Pancreas (tissue), 10 donors: ENCODE measurements at regions not wholly inside any gene's neighbourhood (a gene's known extent, or its start where the extent isn't known, plus 50 kb on each side); places are given as distances from the start of the nearest gene placed in this dataset.

Experiments
- ATAC-seq, 4 donors: fragments of 200-7000 bp; cut with Tn5 transposase; one replicate each; pipeline versions ENCODE4 v1.8.0 to v1.9.1; 2020; ENCODE audit warnings: mild to moderate bottlenecking in 4 of 4, moderate library complexity in 4 of 4
- DNase-seq, 6 donors: peaks; one replicate each; pipeline ENCODE4 v3.0.0-alpha.2; 2020
- FAIRE-seq: peaks from 2 replicates; lab custom pipeline; 2012; peaks lifted over from hg19 to GRCh38; lab: Jason Lieb, UNC
- H3K27ac ChIP-seq, 4 donors: fragments of 200-600 bp; sonication (generic); 1 replicate in 3 of 4; 2 replicates in 1 of 4; pipeline versions ENCODE4 v1.5.0 to v1.8.0; 2020
- H3K27me3 ChIP-seq, 4 donors: fragments of 200-600 bp; one replicate each; pipeline ENCODE4 v1.8.0; 2021
- H3K36me3 ChIP-seq, 3 donors: fragments of 200-600 bp; sonication (generic) in 1 of 3; one replicate each; pipeline versions ENCODE4 v1.5.0 to v1.8.0; 2020 to 2021
- H3K4me1 ChIP-seq, 3 donors: fragments of 200-600 bp; one replicate each; pipeline ENCODE4 v1.8.0; 2021
- H3K4me3 ChIP-seq, 4 donors: fragments of 200-600 bp; sonication (generic) in 2 of 4; one replicate each; pipeline versions ENCODE4 v1.5.0 to v1.8.0; 2020 to 2021
- H3K9me3 ChIP-seq, 4 donors: fragments of 200-600 bp; one replicate each; pipeline ENCODE4 v1.8.0; 2021
- WGBS, 2 donors: extraction: QIAGEN DNeasy Blood & Tissue Kit; methylation state at CpG; one replicate each; pipeline ENCODE4 v1.1.7; 2013; 5-methylcytosine and 5-hydroxymethylcytosine counted together
- intact Hi-C, 3 donors: fragments of 100-400 bp; cut with DNase I; formaldehyde crosslinking; loops; one replicate each; pipeline versions ENCODE4 v1.11.1 to v1.14.2; 2022
- TF ChIP-seq, protein P1 (sequence below), 4 donors: fragments of 200-600 bp; sonication (generic) in 3 of 4; IDR thresholded peaks; one replicate each; pipeline versions ENCODE4 v1.5.0 to v1.8.0; 2021; ENCODE audit warnings: antibody characterized with exemption in 4 of 4
- donor health status: healthy with polysubstance abuse.
- donor health status: DM: no; HTN: no; CAD: no; lungs with moderate emphysema.
- donor health status: DM: no; HTN: no; CAD: no.
- donor health status: control.
- donor health status: control.
- donor health status: Bipolar disorder and iron deficiency.
- donor health status: DM: yes; HTN: yes; CAD: no.
- donor health status: DM: no; HTN: no; CAD: no.
- donor health status: DM: no; HTN: no; CAD: no.
- donor health status: DM: yes; HTN: yes; CAD: no.

DNA sequence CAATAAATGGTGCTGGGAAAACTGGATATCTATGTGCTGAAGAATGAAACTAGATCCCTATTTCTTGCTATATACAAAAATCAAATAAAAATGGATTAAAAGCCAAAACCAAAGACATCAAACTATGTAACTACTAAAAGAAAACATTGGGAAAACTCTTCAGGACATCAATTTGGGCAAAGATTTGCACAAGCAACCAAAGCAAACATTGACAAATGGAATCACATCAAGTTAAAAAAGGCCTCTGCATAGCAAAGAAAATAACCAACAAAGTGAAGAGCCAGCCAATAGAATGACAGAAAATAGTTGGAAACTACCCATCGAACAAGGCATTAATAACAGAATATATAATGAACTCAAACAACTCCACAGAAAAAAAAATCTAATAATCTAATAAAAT, 1495.3 kb downstream of the SI start:
- WGBS, 2 donors = 52 to 84% methylated on average over 1 of the region's 1 CpG
- no peak for DNase-seq
- no peak for FAIRE-seq
- no peaks in the 10 kb centered on the region for H3K9me3 ChIP-seq
- no peaks in the 10 kb centered on the region for H3K4me1 ChIP-seq
- no peak overlapping the region for H3K4me3 ChIP-seq
- H3K36me3 ChIP-seq = no peaks in the 10 kb centered on the region
- no peak for ATAC-seq
- H3K27ac ChIP-seq = no peak overlapping the region
- TF ChIP-seq, protein P1, sequence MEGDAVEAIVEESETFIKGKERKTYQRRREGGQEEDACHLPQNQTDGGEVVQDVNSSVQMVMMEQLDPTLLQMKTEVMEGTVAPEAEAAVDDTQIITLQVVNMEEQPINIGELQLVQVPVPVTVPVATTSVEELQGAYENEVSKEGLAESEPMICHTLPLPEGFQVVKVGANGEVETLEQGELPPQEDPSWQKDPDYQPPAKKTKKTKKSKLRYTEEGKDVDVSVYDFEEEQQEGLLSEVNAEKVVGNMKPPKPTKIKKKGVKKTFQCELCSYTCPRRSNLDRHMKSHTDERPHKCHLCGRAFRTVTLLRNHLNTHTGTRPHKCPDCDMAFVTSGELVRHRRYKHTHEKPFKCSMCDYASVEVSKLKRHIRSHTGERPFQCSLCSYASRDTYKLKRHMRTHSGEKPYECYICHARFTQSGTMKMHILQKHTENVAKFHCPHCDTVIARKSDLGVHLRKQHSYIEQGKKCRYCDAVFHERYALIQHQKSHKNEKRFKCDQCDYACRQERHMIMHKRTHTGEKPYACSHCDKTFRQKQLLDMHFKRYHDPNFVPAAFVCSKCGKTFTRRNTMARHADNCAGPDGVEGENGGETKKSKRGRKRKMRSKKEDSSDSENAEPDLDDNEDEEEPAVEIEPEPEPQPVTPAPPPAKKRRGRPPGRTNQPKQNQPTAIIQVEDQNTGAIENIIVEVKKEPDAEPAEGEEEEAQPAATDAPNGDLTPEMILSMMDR (IDR thresholded peaks at IDR 0.05) = no peak
- no peaks in the 10 kb centered on the region for H3K27me3 ChIP-seq
- intact Hi-C loops = no loop called here

DNA sequence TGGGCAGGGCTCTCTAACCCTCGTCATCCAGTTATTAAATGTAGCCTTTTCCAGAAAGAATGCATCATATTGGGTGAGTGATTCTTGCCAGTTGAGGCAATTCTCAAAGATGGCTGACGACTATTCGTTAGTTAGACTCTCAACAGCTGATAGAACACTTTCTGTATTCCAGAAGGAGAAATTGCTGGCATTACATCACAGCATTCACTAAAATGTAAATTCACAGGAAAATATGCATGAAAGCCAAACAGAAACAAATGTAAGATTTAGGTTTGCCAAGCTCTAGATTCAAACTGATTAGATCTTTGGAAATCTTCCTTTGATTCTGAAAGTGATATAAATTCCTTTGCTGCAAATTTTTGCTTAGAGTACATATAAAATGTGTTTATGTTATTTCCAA, 1501.0 kb downstream of the SI start:
- intact Hi-C loops = no loop called here
- 51 to 72% methylated on average over 3 of the region's 3 CpGs for WGBS, 2 donors
- Histone ChIP-seq H3K9me3 (no peaks in the 10 kb centered on the region), H3K27ac (no peak overlapping the region), H3K36me3 (no peaks in the 10 kb centered on the region), H3K4me3 (no peak overlapping the region), H3K4me1 (no peaks in the 10 kb centered on the region), H3K27me3 (no peaks in the 10 kb centered on the region)
- ATAC-seq (no peak), DNase-seq (no peak), FAIRE-seq (no peak)
- TF ChIP-seq, protein P1 (IDR thresholded peaks at IDR 0.05) = no peak

DNA sequence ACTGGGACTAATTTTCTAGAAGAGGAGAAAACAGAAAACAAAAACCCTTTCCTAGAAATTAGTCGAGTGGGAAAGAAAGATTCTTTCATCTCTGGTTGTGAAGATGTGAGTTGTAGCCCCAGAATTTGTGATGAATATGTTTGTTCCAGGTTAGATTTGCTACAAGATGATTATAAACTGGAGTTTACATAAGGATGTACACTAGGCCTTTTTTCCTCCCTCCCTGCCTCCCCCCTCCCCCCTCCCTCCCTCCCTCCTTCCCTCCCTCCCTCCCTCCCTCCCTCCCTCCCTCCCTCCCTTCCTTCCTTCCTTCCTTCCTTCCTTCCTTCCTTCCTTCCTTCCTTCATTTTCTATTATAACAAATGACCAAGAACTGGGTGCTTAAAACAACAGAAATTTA, 1502.0 kb downstream of the SI start:
- no peak overlapping the region for H3K27ac ChIP-seq
- TF ChIP-seq, protein P1 (IDR thresholded peaks at IDR 0.05) = no peak
- ATAC-seq = no peak
- H3K4me1 ChIP-seq = no peaks in the 10 kb centered on the region
- no peaks in the 10 kb centered on the region for H3K27me3 ChIP-seq
- no peak for FAIRE-seq
- intact Hi-C loops = no loop called here
- no peak for DNase-seq
- H3K36me3 ChIP-seq = no peaks in the 10 kb centered on the region
- WGBS, 2 donors = 28 to 34% methylated on average over 1 of the region's 1 CpG
- H3K9me3 ChIP-seq = no peaks in the 10 kb centered on the region
- no peak overlapping the region for H3K4me3 ChIP-seq

DNA sequence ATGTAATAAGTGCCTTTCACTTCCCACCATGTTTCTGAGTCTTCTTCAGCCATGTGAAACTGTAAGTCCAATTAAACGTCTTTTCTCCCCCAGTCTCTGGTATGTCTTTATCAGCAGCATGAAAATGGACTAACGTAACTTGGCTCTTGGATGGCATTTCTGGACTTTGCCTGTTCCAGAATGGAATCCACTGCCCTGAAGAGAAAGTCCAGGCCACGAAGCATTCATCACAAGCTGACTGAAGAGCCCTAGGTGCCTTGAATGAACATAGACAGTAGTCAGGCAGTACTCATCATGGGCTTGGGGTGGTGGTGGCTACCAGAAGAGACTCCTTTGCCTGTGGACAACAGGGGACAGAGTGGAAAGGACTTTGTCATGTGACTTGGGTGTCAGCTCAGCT, 1505.0 kb downstream of the SI start:
- ATAC-seq (no peak), FAIRE-seq (no peak), DNase-seq (no peak)
- WGBS, 2 donors = 39 to 52% methylated on average over 3 of the region's 3 CpGs
- Histone ChIP-seq H3K4me1 (no peaks in the 10 kb centered on the region), H3K27me3 (no peaks in the 10 kb centered on the region), H3K4me3 (no peak overlapping the region), H3K9me3 (no peaks in the 10 kb centered on the region), H3K27ac (no peak overlapping the region), H3K36me3 (no peaks in the 10 kb centered on the region)
- TF ChIP-seq, protein P1 (IDR thresholded peaks at IDR 0.05) = no peak
- intact Hi-C loops = no loop called here

DNA sequence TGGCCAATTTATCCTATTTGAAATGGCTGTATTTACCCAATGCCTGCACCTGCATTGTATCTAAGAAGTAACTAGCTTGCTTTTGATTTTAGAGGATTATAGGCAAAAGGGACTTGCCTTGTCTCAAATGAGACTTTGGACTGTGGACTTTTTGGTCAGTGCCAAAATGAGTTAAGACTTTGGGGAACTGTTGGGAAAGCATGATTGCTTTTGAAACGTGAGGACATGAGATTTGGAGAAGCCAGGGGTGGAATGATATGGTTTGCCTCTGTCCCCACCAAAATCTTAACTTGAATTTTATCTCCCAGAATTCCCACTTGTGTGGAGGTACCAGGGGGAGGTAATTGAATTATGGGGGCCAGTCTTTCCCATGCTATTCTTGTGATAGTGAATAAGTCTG, 1505.4 kb downstream of the SI start:
- FAIRE-seq (no peak), ATAC-seq (no peak), DNase-seq (no peak)
- no peaks in the 10 kb centered on the region for H3K4me1 ChIP-seq
- TF ChIP-seq, protein P1 (IDR thresholded peaks at IDR 0.05) = no peak
- no peaks in the 10 kb centered on the region for H3K27me3 ChIP-seq
- 20 to 31% methylated on average over 1 of the region's 1 CpG for WGBS, 2 donors
- H3K27ac ChIP-seq = no peak overlapping the region
- H3K36me3 ChIP-seq = no peaks in the 10 kb centered on the region
- intact Hi-C loops = no loop called here
- no peaks in the 10 kb centered on the region for H3K9me3 ChIP-seq
- no peak overlapping the region for H3K4me3 ChIP-seq
